Liver (tissue), 8 donors: ENCODE measurements at regions not wholly inside any gene's neighbourhood (a gene's known extent, or its start where the extent isn't known, plus 50 kb on each side); places are given as distances from the start of the nearest gene placed in this dataset.

Experiments used
- DNase-seq: peaks from one replicate; pipeline ENCODE4 v3.0.0-alpha.2; 2017; ENCODE audit warnings: low spot score
- H3K27ac ChIP-seq, 2 donors: one replicate each; pipeline ENCODE4 v1.7.0; 2013; ENCODE audit warnings: inconsistent platforms in 2 of 2, low read length in 2 of 2, control low read depth in 1 of 2, low read depth in 1 of 2, mild to moderate bottlenecking in 1 of 2
- H3K27me3 ChIP-seq, 4 donors: one replicate each; pipeline versions ENCODE4 v1.6.1 to v1.7.0; 2013; ENCODE audit warnings: low read length in 3 of 4, inconsistent platforms in 1 of 4, mild to moderate bottlenecking in 1 of 4, moderate library complexity in 1 of 4; ENCODE audit not compliant: control insufficient read depth in 4 of 4, insufficient read depth in 4 of 4
- H3K36me3 ChIP-seq, 4 donors: one replicate each; pipeline versions ENCODE4 v1.6.1 to v1.7.0; 2013; ENCODE audit warnings: low read length in 3 of 4, mild to moderate bottlenecking in 3 of 4, low read depth in 1 of 4, moderate library complexity in 1 of 4; ENCODE audit not compliant: control insufficient read depth in 4 of 4, insufficient read depth in 3 of 4
- H3K4me1 ChIP-seq, 4 donors: one replicate each; pipeline versions ENCODE4 v1.6.1 to v1.7.0; 2013; ENCODE audit warnings: low read length in 3 of 4, mild to moderate bottlenecking in 3 of 4, moderate library complexity in 1 of 4; ENCODE audit not compliant: control insufficient read depth in 4 of 4, insufficient read depth in 4 of 4
- H3K4me3 ChIP-seq, 3 donors: one replicate each; pipeline versions ENCODE4 v1.6.1 to v1.7.0; 2013; ENCODE audit warnings: low read length in 3 of 3, control low read depth in 1 of 3, low read depth in 1 of 3, mild to moderate bottlenecking in 1 of 3
- H3K9ac ChIP-seq, 2 donors: one replicate each; pipeline ENCODE4 v1.7.0; 2013; ENCODE audit warnings: low read length in 2 of 2, mild to moderate bottlenecking in 2 of 2, moderate library complexity in 2 of 2, control low read depth in 1 of 2, low read depth in 1 of 2
- H3K9me3 ChIP-seq, 4 donors: one replicate each; pipeline versions ENCODE4 v1.6.1 to v1.7.0; 2013; ENCODE audit warnings: low read length in 3 of 4; ENCODE audit not compliant: control insufficient read depth in 4 of 4
- ATF3 ChIP-seq: IDR thresholded peaks from 2 replicates; pipeline ENCODE4 v1.6.1; 2016; ENCODE audit warnings: antibody characterized with exemption
- EGR1 ChIP-seq, 2 donors: IDR thresholded peaks; 2 replicates each; pipeline ENCODE4 v1.6.1; 2016 to 2018; ENCODE audit warnings: antibody characterized with exemption in 2 of 2, low read depth in 2 of 2
- FOXA1 ChIP-seq: IDR thresholded peaks from 2 replicates; pipeline ENCODE4 v1.6.1; 2016; ENCODE audit warnings: antibody characterized with exemption
- FOXA2 ChIP-seq: IDR thresholded peaks from 2 replicates; pipeline ENCODE4 v1.6.1; 2016; ENCODE audit warnings: antibody characterized with exemption
- GABPA ChIP-seq, 2 donors: IDR thresholded peaks in 1 of 2; conservative IDR thresholded peaks in 1 of 2; 2 replicates each; pipeline ENCODE4 v1.6.1; 2016; ENCODE audit warnings: antibody characterized with exemption in 2 of 2, mild to moderate bottlenecking in 1 of 2, moderate library complexity in 1 of 2
- HNF4A ChIP-seq, 2 donors: conservative IDR thresholded peaks; 2 replicates each; pipeline ENCODE4 v1.6.1; 2016; ENCODE audit warnings: antibody characterized with exemption in 2 of 2, mild to moderate bottlenecking in 2 of 2
- HNF4G ChIP-seq: IDR thresholded peaks from 2 replicates; pipeline ENCODE4 v1.6.1; 2016; ENCODE audit warnings: antibody characterized with exemption
- JUND ChIP-seq, 2 donors: IDR thresholded peaks; 2 replicates each; pipeline ENCODE4 v1.6.1; 2016; ENCODE audit warnings: antibody characterized with exemption in 2 of 2
- MAX ChIP-seq: IDR thresholded peaks from 2 replicates; pipeline ENCODE4 v1.6.1; 2016; ENCODE audit warnings: antibody characterized with exemption
- NR2F2 ChIP-seq: IDR thresholded peaks from 2 replicates; pipeline ENCODE4 v1.6.1; 2016; ENCODE audit warnings: antibody characterized with exemption
- RAD21 ChIP-seq, 2 donors: IDR thresholded peaks; 2 replicates each; pipeline ENCODE4 v1.6.1; 2016; ENCODE audit warnings: antibody characterized with exemption in 2 of 2, mild to moderate bottlenecking in 2 of 2
- RXRA ChIP-seq, 2 donors: IDR thresholded peaks; 2 replicates each; pipeline ENCODE4 v1.6.1; 2017 to 2018; ENCODE audit warnings: antibody characterized with exemption in 2 of 2, mild to moderate bottlenecking in 1 of 2
- SP1 ChIP-seq: IDR thresholded peaks from 2 replicates; pipeline ENCODE4 v1.6.1; 2018; ENCODE audit warnings: antibody characterized with exemption, mild to moderate bottlenecking
- TAF1 ChIP-seq: conservative IDR thresholded peaks from 2 replicates; pipeline ENCODE4 v1.6.1; 2016; ENCODE audit warnings: antibody characterized with exemption, mild to moderate bottlenecking
- YY1 ChIP-seq: IDR thresholded peaks from 2 replicates; pipeline ENCODE4 v1.6.1; 2016; ENCODE audit warnings: antibody characterized with exemption, mild to moderate bottlenecking
- ZBTB33 ChIP-seq: IDR thresholded peaks from 2 replicates; pipeline ENCODE4 v1.6.1; 2016; ENCODE audit warnings: antibody characterized with exemption
- WGBS: extraction: QIAGEN DNeasy Blood & Tissue Kit; methylation state at CpG from one replicate; pipeline ENCODE4 v1.1.7; 2013; 5-methylcytosine and 5-hydroxymethylcytosine counted together
- TF ChIP-seq, protein P1 (sequence below): fragments of 150-350 bp; IDR thresholded peaks from 2 replicates; pipeline ENCODE4 v1.5.1; 2017; ENCODE audit warnings: improper control_type of control experiment, low read depth, low read length; ENCODE audit not compliant: missing input control
- donor health status: healthy.
- donor health status: healthy.
- donor health status: healthy.
- donor health status: healthy.
- donor health status: healthy.

- peaks cover 0 to 5% (median 3%) of the 10 kb centered on the region in 4 donors for H3K4me1 ChIP-seq
- no peaks in the 10 kb centered on the region for H3K9me3 ChIP-seq
- 97% methylated on average over 10 of the region's 10 CpGs for WGBS
- H3K36me3 ChIP-seq, result no peaks in the 10 kb centered on the region
- TF ChIP-seq FOXA1, result no peak
- TF ChIP-seq HNF4G, result no peak
- no peak for TF ChIP-seq EGR1 (IDR thresholded peaks at IDR 0.05; ENCODE audit: low read depth in 2 of 2)
- no peak for TF ChIP-seq MAX
- TF ChIP-seq ATF3, result no peak
- TF ChIP-seq HNF4A (conservative IDR thresholded peaks at IDR 0.05), result no peak
- no peak for TF ChIP-seq JUND (IDR thresholded peaks at IDR 0.05)
- no peak for TF ChIP-seq GABPA (IDR thresholded peaks at IDR 0.05 in 1 of 2, conservative IDR thresholded peaks at IDR 0.05 in 1 of 2)
- TF ChIP-seq RXRA (IDR thresholded peaks at IDR 0.05), result no peak
- TF ChIP-seq, protein P1, sequence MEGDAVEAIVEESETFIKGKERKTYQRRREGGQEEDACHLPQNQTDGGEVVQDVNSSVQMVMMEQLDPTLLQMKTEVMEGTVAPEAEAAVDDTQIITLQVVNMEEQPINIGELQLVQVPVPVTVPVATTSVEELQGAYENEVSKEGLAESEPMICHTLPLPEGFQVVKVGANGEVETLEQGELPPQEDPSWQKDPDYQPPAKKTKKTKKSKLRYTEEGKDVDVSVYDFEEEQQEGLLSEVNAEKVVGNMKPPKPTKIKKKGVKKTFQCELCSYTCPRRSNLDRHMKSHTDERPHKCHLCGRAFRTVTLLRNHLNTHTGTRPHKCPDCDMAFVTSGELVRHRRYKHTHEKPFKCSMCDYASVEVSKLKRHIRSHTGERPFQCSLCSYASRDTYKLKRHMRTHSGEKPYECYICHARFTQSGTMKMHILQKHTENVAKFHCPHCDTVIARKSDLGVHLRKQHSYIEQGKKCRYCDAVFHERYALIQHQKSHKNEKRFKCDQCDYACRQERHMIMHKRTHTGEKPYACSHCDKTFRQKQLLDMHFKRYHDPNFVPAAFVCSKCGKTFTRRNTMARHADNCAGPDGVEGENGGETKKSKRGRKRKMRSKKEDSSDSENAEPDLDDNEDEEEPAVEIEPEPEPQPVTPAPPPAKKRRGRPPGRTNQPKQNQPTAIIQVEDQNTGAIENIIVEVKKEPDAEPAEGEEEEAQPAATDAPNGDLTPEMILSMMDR, result no peak
- TF ChIP-seq ZBTB33, result no peak
- H3K27ac ChIP-seq, result no peak overlapping the region
- H3K9ac ChIP-seq, result no peak overlapping the region
- H3K4me3 ChIP-seq, result no peak overlapping the region
- no peaks in the 10 kb centered on the region for H3K27me3 ChIP-seq
- DNase-seq, result no peak
Observed at GRCh38 chr2:20520128-20520527, 73.3 kb downstream of the RHOB start.

- H3K27me3 ChIP-seq, result no peaks in the 10 kb centered on the region
- peaks cover 5 to 13% (median 9%) of the 10 kb centered on the region in 4 donors for H3K4me1 ChIP-seq
- TF ChIP-seq TAF1, result no peak
- TF ChIP-seq MAX, result no peak
- TF ChIP-seq ZBTB33, result no peak
- TF ChIP-seq FOXA1, result no peak
- no peak for TF ChIP-seq EGR1 (IDR thresholded peaks at IDR 0.05; ENCODE audit: low read depth in 2 of 2)
- TF ChIP-seq YY1, result no peak
- no peak for TF ChIP-seq JUND (IDR thresholded peaks at IDR 0.05)
- no peak for TF ChIP-seq HNF4A (conservative IDR thresholded peaks at IDR 0.05)
- no peak for TF ChIP-seq GABPA (IDR thresholded peaks at IDR 0.05 in 1 of 2, conservative IDR thresholded peaks at IDR 0.05 in 1 of 2)
- no peak for TF ChIP-seq SP1
- no peak for TF ChIP-seq NR2F2
- no peak for TF ChIP-seq RAD21 (IDR thresholded peaks at IDR 0.05)
- no peak for TF ChIP-seq FOXA2
- H3K27ac ChIP-seq, result no peak overlapping the region
- H3K36me3 ChIP-seq, result no peaks in the 10 kb centered on the region
- 95% methylated on average over 4 of the region's 4 CpGs for WGBS
- no peak overlapping the region for H3K4me3 ChIP-seq
- no peak overlapping the region for H3K9ac ChIP-seq
- no peaks in the 10 kb centered on the region for H3K9me3 ChIP-seq
- DNase-seq, result no peak
Observed at GRCh38 chr2:20521193-20521592, 74.3 kb downstream of the RHOB start.
